ENCODE measurements at regions not wholly inside any gene's neighbourhood (a gene's known extent, or its start where the extent isn't known, plus 50 kb on each side); places are given as distances from the start of the nearest gene placed in this dataset.

DNA sequence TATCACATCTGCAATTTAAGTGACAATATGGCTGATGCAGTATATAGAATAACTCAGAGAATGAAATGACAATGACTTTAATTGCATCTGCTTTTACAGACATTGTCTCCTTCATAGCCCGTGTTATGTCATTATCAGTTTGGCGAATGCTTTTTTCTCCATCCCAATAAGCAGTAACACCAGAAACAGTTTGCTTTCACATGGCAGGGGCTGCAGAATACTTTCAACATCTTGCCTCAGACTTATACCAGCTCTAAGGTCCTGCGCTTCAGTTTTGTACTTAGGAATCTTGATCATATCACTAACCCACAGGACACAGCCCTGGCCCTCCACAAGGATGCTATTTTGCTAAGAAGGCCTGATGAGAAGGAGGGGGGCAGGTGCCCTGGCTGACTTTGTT is 49.9 kb upstream of the SPESP1 start:
- TF ChIP-seq, protein P1, sequence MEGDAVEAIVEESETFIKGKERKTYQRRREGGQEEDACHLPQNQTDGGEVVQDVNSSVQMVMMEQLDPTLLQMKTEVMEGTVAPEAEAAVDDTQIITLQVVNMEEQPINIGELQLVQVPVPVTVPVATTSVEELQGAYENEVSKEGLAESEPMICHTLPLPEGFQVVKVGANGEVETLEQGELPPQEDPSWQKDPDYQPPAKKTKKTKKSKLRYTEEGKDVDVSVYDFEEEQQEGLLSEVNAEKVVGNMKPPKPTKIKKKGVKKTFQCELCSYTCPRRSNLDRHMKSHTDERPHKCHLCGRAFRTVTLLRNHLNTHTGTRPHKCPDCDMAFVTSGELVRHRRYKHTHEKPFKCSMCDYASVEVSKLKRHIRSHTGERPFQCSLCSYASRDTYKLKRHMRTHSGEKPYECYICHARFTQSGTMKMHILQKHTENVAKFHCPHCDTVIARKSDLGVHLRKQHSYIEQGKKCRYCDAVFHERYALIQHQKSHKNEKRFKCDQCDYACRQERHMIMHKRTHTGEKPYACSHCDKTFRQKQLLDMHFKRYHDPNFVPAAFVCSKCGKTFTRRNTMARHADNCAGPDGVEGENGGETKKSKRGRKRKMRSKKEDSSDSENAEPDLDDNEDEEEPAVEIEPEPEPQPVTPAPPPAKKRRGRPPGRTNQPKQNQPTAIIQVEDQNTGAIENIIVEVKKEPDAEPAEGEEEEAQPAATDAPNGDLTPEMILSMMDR (IDR thresholded peaks at IDR 0.05; ENCODE audit: low read depth, low read length) = no peak
- TF ChIP-seq POLR2A (IDR thresholded peaks at IDR 0.05; ENCODE audit: extremely low read depth, insufficient read length) (no peak), MYC (IDR thresholded peaks at IDR 0.05; ENCODE audit: low read depth, low read length) (no peak)
- TF ChIP-seq, protein P2, sequence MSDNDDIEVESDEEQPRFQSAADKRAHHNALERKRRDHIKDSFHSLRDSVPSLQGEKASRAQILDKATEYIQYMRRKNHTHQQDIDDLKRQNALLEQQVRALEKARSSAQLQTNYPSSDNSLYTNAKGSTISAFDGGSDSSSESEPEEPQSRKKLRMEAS (IDR thresholded peaks at IDR 0.05; ENCODE audit: low read depth, low read length) = no peak
